Astrocyte (in vitro differentiated cells and primary cell): ENCODE measurements at regions not wholly inside any gene's neighbourhood (a gene's known extent, or its start where the extent isn't known, plus 50 kb on each side); places are given as distances from the start of the nearest gene placed in this dataset.

Source experiments
- DNase-seq: peaks from one replicate; pipeline ENCODE4 v3.0.0-alpha.2; 2010; ENCODE audit warnings: low read depth
- FAIRE-seq: peaks from 2 replicates; lab custom pipeline; 2011; peaks lifted over from hg19 to GRCh38; lab: Jason Lieb, UNC
- H2AFZ ChIP-seq: 2 replicates; pipeline ENCODE4 v1.6.0; 2012; ENCODE audit warnings: low read depth, low read length, inconsistent platforms
- H3K27ac ChIP-seq: 2 replicates; pipeline ENCODE4 v1.5.1; 2011; ENCODE audit warnings: low read depth, low read length, inconsistent platforms
- H3K27me3 ChIP-seq: 2 replicates; pipeline ENCODE4 v1.6.0; 2011; ENCODE audit warnings: low read length, inconsistent platforms; ENCODE audit not compliant: insufficient read depth
- H3K36me3 ChIP-seq: 2 replicates; pipeline ENCODE4 v1.5.1; 2011; ENCODE audit warnings: low read length, inconsistent platforms; ENCODE audit not compliant: insufficient read depth
- H3K4me1 ChIP-seq: 2 replicates; pipeline ENCODE4 v1.5.1; 2011; ENCODE audit warnings: low read length, inconsistent platforms; ENCODE audit not compliant: insufficient read depth
- H3K4me2 ChIP-seq: 2 replicates; pipeline ENCODE4 v1.6.0; 2012; ENCODE audit warnings: low read length, inconsistent platforms
- H3K4me3 ChIP-seq: 2 replicates; pipeline ENCODE4 v1.5.1; 2011; ENCODE audit warnings: low read depth, mild to moderate bottlenecking, low read length, inconsistent platforms; ENCODE audit not compliant: insufficient read depth
- H3K79me2 ChIP-seq: 2 replicates; pipeline ENCODE4 v1.6.0; 2012; ENCODE audit warnings: mild to moderate bottlenecking, low read length, inconsistent platforms; ENCODE audit not compliant: insufficient read depth
- H3K9ac ChIP-seq: 2 replicates; pipeline ENCODE4 v1.6.0; 2012; ENCODE audit warnings: mild to moderate bottlenecking, low read length, inconsistent platforms
- H3K9me3 ChIP-seq: 2 replicates; pipeline ENCODE4 v1.5.1; 2012; ENCODE audit warnings: low read depth, mild to moderate bottlenecking, low read length, inconsistent platforms; ENCODE audit not compliant: insufficient read depth
- H4K20me1 ChIP-seq: 2 replicates; pipeline ENCODE4 v1.6.0; 2012; ENCODE audit warnings: low read length, inconsistent platforms; ENCODE audit not compliant: insufficient read depth
- H3K27ac Mint-ChIP-seq: one replicate; pipeline ENCODE4 v1.8.0; 2021; ENCODE audit warnings: mild to moderate bottlenecking, mixed read lengths; ENCODE audit not compliant: unreplicated experiment
- H3K27me3 Mint-ChIP-seq: one replicate; pipeline ENCODE4 v1.8.0; 2021; ENCODE audit warnings: low read depth, mixed read lengths; ENCODE audit not compliant: unreplicated experiment
- H3K36me3 Mint-ChIP-seq: one replicate; pipeline ENCODE4 v1.8.0; 2021; ENCODE audit warnings: low read depth, mixed read lengths; ENCODE audit not compliant: unreplicated experiment
- H3K4me1 Mint-ChIP-seq: one replicate; pipeline ENCODE4 v1.8.0; 2021; ENCODE audit warnings: low read depth, mixed read lengths; ENCODE audit not compliant: unreplicated experiment
- H3K4me3 Mint-ChIP-seq: one replicate; pipeline ENCODE4 v1.8.0; 2021; ENCODE audit warnings: mild to moderate bottlenecking, moderate library complexity, mixed read lengths; ENCODE audit not compliant: unreplicated experiment
- H3K9me3 Mint-ChIP-seq: one replicate; pipeline ENCODE4 v1.8.0; 2021; ENCODE audit warnings: mild to moderate bottlenecking, mixed read lengths; ENCODE audit not compliant: unreplicated experiment
- CTCF ChIP-seq: IDR thresholded peaks from 2 replicates; pipeline ENCODE4 v1.5.1; 2011; ENCODE audit warnings: low read depth, mild to moderate bottlenecking, inconsistent platforms, low read length, moderate library complexity; ENCODE audit not compliant: insufficient read depth
- EZH2 ChIP-seq: IDR thresholded peaks from 2 replicates; pipeline ENCODE4 v1.6.1; 2012; ENCODE audit warnings: mild to moderate bottlenecking, low read length, inconsistent platforms; ENCODE audit not compliant: insufficient read depth

- Histone ChIP-seq H3K9me3 (no peaks in the 10 kb centered on the region), H3K79me2 (no peaks in the 10 kb centered on the region), H3K9ac (no peak overlapping the region), H3K4me1 (no peaks in the 10 kb centered on the region), H2AFZ (no peak overlapping the region), H3K4me2 (no peak overlapping the region), H3K36me3 (no peaks in the 10 kb centered on the region), H3K4me3 (no peak overlapping the region), H3K27me3 (no peaks in the 10 kb centered on the region), H3K27ac (no peak overlapping the region), H4K20me1 (no peaks in the 10 kb centered on the region)
- no peak for DNase-seq
- H3K4me3 Mint-ChIP-seq, result no peak overlapping the region
- H3K36me3 Mint-ChIP-seq, result no peaks in the 10 kb centered on the region
- no peak overlapping the region for H3K27ac Mint-ChIP-seq
- no peak for FAIRE-seq
- H3K4me1 Mint-ChIP-seq, result no peaks in the 10 kb centered on the region
- peaks cover 3% of the 10 kb centered on the region for H3K9me3 Mint-ChIP-seq
- H3K27me3 Mint-ChIP-seq, result peaks cover 10% of the 10 kb centered on the region
- no peak for TF ChIP-seq CTCF
- no peak for TF ChIP-seq EZH2
Observed at GRCh38 chr1:236334893-236335545, 53.3 kb upstream of the ERO1B start.

GRCh38 chr1:236332092-236332758, 50.5 kb upstream of the ERO1B start:
- TF ChIP-seq CTCF (no peak), EZH2 (no peak)
- Histone ChIP-seq H3K36me3 (no peaks in the 10 kb centered on the region), H3K9me3 (no peaks in the 10 kb centered on the region), H4K20me1 (no peaks in the 10 kb centered on the region), H2AFZ (no peak overlapping the region), H3K4me1 (no peaks in the 10 kb centered on the region), H3K9ac (no peak overlapping the region), H3K4me3 (no peak overlapping the region), H3K79me2 (no peaks in the 10 kb centered on the region), H3K27me3 (no peaks in the 10 kb centered on the region), H3K4me2 (no peak overlapping the region), H3K27ac (no peak overlapping the region)
- no peak for FAIRE-seq
- Mint-ChIP-seq H3K4me3 (no peak overlapping the region), H3K27me3 (peaks cover 10% of the 10 kb centered on the region), H3K9me3 (peaks cover 3% of the 10 kb centered on the region), H3K27ac (no peak overlapping the region), H3K4me1 (no peaks in the 10 kb centered on the region), H3K36me3 (no peaks in the 10 kb centered on the region)
- DNase-seq, result no peak
